PC-9 (cell line): ENCODE measurements at regions not wholly inside any gene's neighbourhood (a gene's known extent, or its start where the extent isn't known, plus 50 kb on each side); places are given as distances from the start of the nearest gene placed in this dataset.

Experiments
- BruUV-seq: library from RNA; stranded (reverse); fragments of 400-500 nt; replicated peaks from 2 replicates; lab custom pipeline; 2021; lab: Mats Ljungman, UMichigan
- CTCF ChIA-PET: fragments of 300-600 bp; sonication (Branson Sonifier 250); formaldehyde crosslinking; loops from one replicate; lab custom pipeline; 2022; ENCODE audit warnings: antibody characterized with exemption; lab: Charles Lee
- POLR2A ChIA-PET: fragments of 300-600 bp; sonication (Branson Sonifier 250); formaldehyde crosslinking; loops from one replicate; lab custom pipeline; 2022; ENCODE audit warnings: antibody characterized with exemption; ENCODE audit not compliant: unreplicated experiment; lab: Charles Lee
- DNase-seq, 2 experiments: peaks; one replicate each; pipeline versions ENCODE4 v3.0.0 to v3.0.0-alpha.2; 2015 to 2022; ENCODE audit warnings: mixed read lengths in 1 of 2
- H2AFZ ChIP-seq: fragments of 200-600 bp; sonication (generic); 2 replicates; pipeline ENCODE4 v1.8.1; 2017; ENCODE audit warnings: antibody characterized with exemption
- H3F3A ChIP-seq: fragments of 200-600 bp; sonication (generic); 2 replicates; pipeline ENCODE4 v1.8.1; 2017; ENCODE audit warnings: antibody characterized with exemption, mild to moderate bottlenecking, low read depth; ENCODE audit not compliant: insufficient read depth
- H3K27ac ChIP-seq: fragments of 200-600 bp; sonication (generic); 2 replicates; pipeline ENCODE4 v1.6.1; 2016; ENCODE audit warnings: mixed run types
- H3K27me3 ChIP-seq: fragments of 200-600 bp; sonication (generic); 2 replicates; pipeline ENCODE4 v1.6.1; 2016; ENCODE audit warnings: low read depth, mixed run types; ENCODE audit not compliant: insufficient read depth
- H3K36me3 ChIP-seq: fragments of 200-600 bp; sonication (generic); 2 replicates; pipeline ENCODE4 v1.6.1; 2016; ENCODE audit warnings: low read depth, mixed run types
- H3K4me1 ChIP-seq: fragments of 200-600 bp; sonication (generic); replicated peaks from 2 replicates; pipeline ENCODE4 v1.6.1; 2016; ENCODE audit warnings: mixed run types; ENCODE audit not compliant: insufficient read depth
- H3K4me2 ChIP-seq: fragments of 200-600 bp; sonication (generic); 2 replicates; pipeline ENCODE4 v1.6.1; 2017; ENCODE audit warnings: mixed run types
- H3K4me3 ChIP-seq: fragments of 200-600 bp; sonication (generic); 2 replicates; pipeline ENCODE4 v1.6.1; 2016; ENCODE audit warnings: mixed run types
- H3K79me2 ChIP-seq: fragments of 200-600 bp; sonication (generic); 2 replicates; pipeline ENCODE4 v1.6.1; 2017; ENCODE audit warnings: low read depth, mixed run types
- H3K9me2 ChIP-seq: fragments of 200-600 bp; sonication (generic); 2 replicates; pipeline ENCODE4 v1.8.1; 2017; ENCODE audit warnings: mild to moderate bottlenecking; ENCODE audit not compliant: insufficient read depth
- H3K9me3 ChIP-seq: fragments of 200-600 bp; sonication (generic); 2 replicates; pipeline ENCODE4 v1.8.1; 2016; ENCODE audit warnings: low read depth; ENCODE audit not compliant: insufficient read depth
- H4K20me1 ChIP-seq: fragments of 200-600 bp; sonication (generic); 2 replicates; pipeline ENCODE4 v1.8.1; 2017; ENCODE audit not compliant: insufficient read depth
- EZH2 ChIP-seq: fragments of 200-600 bp; sonication (generic); IDR thresholded peaks from 2 replicates; pipeline ENCODE4 v1.8.0; 2017; ENCODE audit warnings: antibody characterized with exemption, low read depth
- intact Hi-C: fragments of 100-400 bp; cut with micrococcal nuclease; formaldehyde crosslinking; loops from one replicate; pipeline ENCODE4 v1.10.0; 2022; ENCODE audit not compliant: unreplicated experiment
- TF ChIP-seq, protein P1 (sequence below): fragments of 200-600 bp; sonication (generic); conservative IDR thresholded peaks from 2 replicates; pipeline ENCODE4 v1.6.1; 2017; ENCODE audit warnings: mixed run types, antibody characterized with exemption, mild to moderate bottlenecking, moderate library complexity

DNA sequence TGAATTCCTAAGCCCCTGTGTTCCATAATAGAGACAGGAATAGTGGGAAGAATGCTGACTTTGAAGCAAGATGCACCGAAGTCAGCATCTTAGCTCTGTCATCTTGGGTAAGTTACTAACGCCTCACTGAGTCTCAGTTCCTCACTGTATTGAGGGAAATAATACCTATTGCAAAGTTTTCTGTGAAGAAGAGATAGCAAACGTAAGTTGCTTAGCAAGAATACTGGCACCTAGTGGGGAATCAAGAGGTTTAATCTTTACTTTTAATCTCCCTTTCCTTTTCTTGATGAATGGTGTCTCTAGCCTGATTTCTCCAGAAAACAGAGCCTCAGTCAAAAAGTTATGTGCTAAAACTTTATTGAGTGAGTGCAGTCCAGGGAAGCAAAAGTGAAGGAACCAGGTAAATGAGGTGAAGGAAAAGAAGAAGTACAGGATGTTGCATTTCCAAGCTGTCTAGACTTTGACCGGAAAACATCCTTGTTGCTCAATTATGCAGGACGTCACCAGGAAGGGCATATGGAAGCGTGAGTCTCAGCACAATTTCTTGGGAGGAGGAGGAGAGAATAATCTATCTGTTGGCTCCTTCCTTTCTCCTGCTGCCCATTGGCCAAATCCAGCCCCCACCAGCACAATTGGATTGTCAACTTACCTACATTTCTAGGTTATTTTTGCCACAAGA is 210.0 kb downstream of the B3GLCT start:
- Histone ChIP-seq H3K9me3 (no peaks in the 10 kb centered on the region; the same call in 1 of the 2 replicates), H4K20me1 (no peaks in the 10 kb centered on the region), H3K27ac (no peak overlapping the region), H3K27me3 (peaks cover 41% of the 10 kb centered on the region), H3K4me3 (no peak overlapping the region), H3K4me1 (no peaks in the 10 kb centered on the region), H3K9me2 (no peaks in the 10 kb centered on the region), H2AFZ (no peak overlapping the region), H3K4me2 (no peak overlapping the region), H3K36me3 (no peaks in the 10 kb centered on the region), H3K79me2 (no peaks in the 10 kb centered on the region), H3F3A (no peaks in the 10 kb centered on the region)
- intact Hi-C loops, result no loop called here
- CTCF ChIA-PET, result no interaction called here
- POLR2A ChIA-PET, result no interaction called here
- no TSS peak for BruUV-seq
- DNase-seq, result no peak
- TF ChIP-seq EZH2, result no peak
- TF ChIP-seq, protein P1, sequence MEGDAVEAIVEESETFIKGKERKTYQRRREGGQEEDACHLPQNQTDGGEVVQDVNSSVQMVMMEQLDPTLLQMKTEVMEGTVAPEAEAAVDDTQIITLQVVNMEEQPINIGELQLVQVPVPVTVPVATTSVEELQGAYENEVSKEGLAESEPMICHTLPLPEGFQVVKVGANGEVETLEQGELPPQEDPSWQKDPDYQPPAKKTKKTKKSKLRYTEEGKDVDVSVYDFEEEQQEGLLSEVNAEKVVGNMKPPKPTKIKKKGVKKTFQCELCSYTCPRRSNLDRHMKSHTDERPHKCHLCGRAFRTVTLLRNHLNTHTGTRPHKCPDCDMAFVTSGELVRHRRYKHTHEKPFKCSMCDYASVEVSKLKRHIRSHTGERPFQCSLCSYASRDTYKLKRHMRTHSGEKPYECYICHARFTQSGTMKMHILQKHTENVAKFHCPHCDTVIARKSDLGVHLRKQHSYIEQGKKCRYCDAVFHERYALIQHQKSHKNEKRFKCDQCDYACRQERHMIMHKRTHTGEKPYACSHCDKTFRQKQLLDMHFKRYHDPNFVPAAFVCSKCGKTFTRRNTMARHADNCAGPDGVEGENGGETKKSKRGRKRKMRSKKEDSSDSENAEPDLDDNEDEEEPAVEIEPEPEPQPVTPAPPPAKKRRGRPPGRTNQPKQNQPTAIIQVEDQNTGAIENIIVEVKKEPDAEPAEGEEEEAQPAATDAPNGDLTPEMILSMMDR, result no peak; the same call in 1 of the 2 replicates

DNA sequence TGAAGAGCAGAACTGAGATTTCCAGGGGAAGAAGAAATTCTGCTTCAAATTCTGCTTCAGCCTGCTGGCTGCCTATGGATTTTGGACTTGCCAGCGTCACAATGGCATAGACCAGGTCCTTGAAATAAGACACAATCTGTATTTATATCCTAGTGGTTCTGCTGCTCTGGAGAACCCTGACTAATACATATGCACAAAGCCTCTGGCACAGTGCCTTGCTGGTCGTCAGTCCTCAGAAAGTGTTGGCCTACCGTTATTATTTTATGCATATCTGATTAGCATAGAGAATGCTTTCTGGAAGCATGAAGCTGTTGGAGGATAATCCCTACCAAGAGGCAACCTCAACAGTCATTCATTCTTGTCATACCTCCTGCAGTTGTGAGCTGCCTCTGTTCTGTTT is 213.7 kb downstream of the B3GLCT start:
- Histone ChIP-seq H3K9me2 (no peaks in the 10 kb centered on the region), H3K27ac (no peak overlapping the region), H2AFZ (no peak overlapping the region), H3K79me2 (no peaks in the 10 kb centered on the region), H3K27me3 (peaks cover 66% of the 10 kb centered on the region), H3F3A (no peaks in the 10 kb centered on the region), H3K4me2 (no peak overlapping the region), H4K20me1 (no peaks in the 10 kb centered on the region), H3K9me3 (no peaks in the 10 kb centered on the region; the same call in 1 of the 2 replicates), H3K4me3 (no peak overlapping the region), H3K36me3 (no peaks in the 10 kb centered on the region), H3K4me1 (no peaks in the 10 kb centered on the region)
- POLR2A ChIA-PET, result no interaction called here
- BruUV-seq, result no TSS peak
- no peak for DNase-seq
- TF ChIP-seq, protein P1, result no peak
- TF ChIP-seq EZH2, result no peak
- intact Hi-C loops, result no loop called here
- CTCF ChIA-PET, result no interaction called here

DNA sequence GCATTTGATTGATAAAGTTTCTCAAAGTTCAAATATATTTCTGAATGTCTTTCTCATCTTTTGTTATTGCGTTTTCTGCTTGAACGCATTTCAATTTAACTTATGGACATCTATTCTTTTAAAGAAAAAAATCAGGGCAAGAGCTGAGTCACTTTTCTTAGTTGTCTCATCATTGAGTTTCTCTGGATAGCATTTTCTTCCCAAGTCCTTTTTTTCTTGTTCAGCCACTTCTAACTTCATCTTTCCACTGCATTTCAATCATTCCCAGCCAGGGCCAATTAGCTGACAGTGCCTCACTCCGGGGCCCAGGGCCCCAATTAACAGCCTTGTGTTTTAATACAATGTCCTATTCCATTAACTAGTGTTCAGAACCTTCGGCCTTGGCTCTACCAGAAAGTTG is 216.3 kb downstream of the B3GLCT start:
- H3K9me2 ChIP-seq, result no peaks in the 10 kb centered on the region; the same call in 1 of the 2 replicates
- POLR2A ChIA-PET, result no interaction called here
- peaks cover 66% of the 10 kb centered on the region for H3K27me3 ChIP-seq
- BruUV-seq, result no TSS peak
- H3K4me3 ChIP-seq, result no peak overlapping the region
- H2AFZ ChIP-seq, result no peak overlapping the region
- H3K36me3 ChIP-seq, result no peaks in the 10 kb centered on the region
- no peaks in the 10 kb centered on the region for H3F3A ChIP-seq
- intact Hi-C loops, result no loop called here
- DNase-seq, result no peak
- TF ChIP-seq EZH2, result no peak
- TF ChIP-seq, protein P1, result no peak
- no peaks in the 10 kb centered on the region for H3K9me3 ChIP-seq
- no peaks in the 10 kb centered on the region for H4K20me1 ChIP-seq
- H3K79me2 ChIP-seq, result no peaks in the 10 kb centered on the region
- no peak overlapping the region for H3K4me2 ChIP-seq
- CTCF ChIA-PET, result no interaction called here
- H3K27ac ChIP-seq, result no peak overlapping the region
- H3K4me1 ChIP-seq, result no peaks in the 10 kb centered on the region
